Spleen (tissue), 3 donors: ENCODE measurements at regions not wholly inside any gene's neighbourhood (a gene's known extent, or its start where the extent isn't known, plus 50 kb on each side); places are given as distances from the start of the nearest gene placed in this dataset.

Experiments
- POLR2A ChIP-seq, 3 donors: fragments of 450-650 bp; IDR thresholded peaks; one replicate each; pipeline ENCODE4 v1.5.1; 2017; ENCODE audit warnings: antibody characterized with exemption in 3 of 3, mild to moderate bottlenecking in 1 of 3
- POLR2AphosphoS5 ChIP-seq, 3 donors: sonication (generic); formaldehyde crosslinking; IDR thresholded peaks; one replicate each; pipeline ENCODE4 v1.5.1; 2017; ENCODE audit warnings: antibody characterized with exemption in 3 of 3

DNA sequence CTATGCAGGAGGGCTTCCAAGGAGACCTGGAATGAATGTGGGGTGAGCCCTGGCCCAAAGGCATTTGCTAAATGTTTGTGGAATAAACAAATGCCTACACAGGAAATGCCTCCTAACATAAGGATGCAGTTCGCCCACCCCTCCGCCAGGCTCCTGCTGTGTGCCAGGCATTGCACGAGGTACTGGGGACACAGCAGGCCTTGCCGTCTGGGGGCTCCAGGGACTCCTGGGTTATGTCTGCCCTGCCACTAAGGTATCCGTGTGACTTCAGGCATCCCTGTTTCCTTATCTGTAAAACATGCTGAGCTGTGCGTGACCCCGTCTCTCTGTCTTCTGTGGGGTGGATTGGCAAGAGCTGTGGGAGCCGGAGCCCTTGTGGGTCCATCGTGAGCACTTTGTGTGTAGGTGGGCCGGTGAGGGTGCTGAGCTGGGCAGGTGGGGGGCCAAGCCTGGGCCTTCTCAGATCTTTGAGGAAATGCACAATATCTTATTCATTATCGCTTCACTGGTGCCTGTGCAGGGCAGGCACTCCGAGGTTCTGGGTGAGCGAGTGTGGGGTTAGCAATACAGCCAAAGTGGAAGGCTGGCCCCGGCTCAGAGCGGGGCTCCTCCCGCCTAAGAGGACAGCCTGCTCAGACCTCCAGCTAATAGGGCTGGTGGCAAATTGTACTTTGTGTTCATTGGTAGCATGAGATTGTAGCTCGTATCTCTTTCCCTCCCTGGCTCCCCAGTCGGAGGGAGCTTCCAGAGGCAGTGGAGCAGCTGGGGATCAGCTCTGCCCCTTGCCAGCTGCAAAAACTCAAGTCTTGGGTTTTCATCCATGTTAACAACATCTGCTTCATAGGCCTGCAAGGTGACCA is 126.8 kb downstream of the GLI2 start:
- no peak for TF ChIP-seq POLR2A (IDR thresholded peaks at IDR 0.05)
- no peak for TF ChIP-seq POLR2AphosphoS5 (IDR thresholded peaks at IDR 0.05)
